Ammon's horn (tissue), 1 donor: ENCODE measurements at regions not wholly inside any gene's neighbourhood (a gene's known extent, or its start where the extent isn't known, plus 50 kb on each side); places are given as distances from the start of the nearest gene placed in this dataset.
"Not testable (repeated sequence)": the region's sequence is repeated elsewhere in the genome, so short reads cannot be mapped to it uniquely, and the experiment has no call there.

Experiments
- DNase-seq: peaks from one replicate; pipeline ENCODE4 v3.0.0-alpha.2; 2016; ENCODE audit warnings: low spot score

GRCh38 chr2:89833780-89834117 is 1142.3 kb downstream of the RPIA start:
- no peak for DNase-seq

GRCh38 chr2:89834306-89834705 is 1142.8 kb downstream of the RPIA start:
- DNase-seq, result no peak

- DNase-seq, result peak; percentile 47
Observed at GRCh38 chr2:89836326-89836725, 1144.9 kb downstream of the RPIA start.

DNA sequence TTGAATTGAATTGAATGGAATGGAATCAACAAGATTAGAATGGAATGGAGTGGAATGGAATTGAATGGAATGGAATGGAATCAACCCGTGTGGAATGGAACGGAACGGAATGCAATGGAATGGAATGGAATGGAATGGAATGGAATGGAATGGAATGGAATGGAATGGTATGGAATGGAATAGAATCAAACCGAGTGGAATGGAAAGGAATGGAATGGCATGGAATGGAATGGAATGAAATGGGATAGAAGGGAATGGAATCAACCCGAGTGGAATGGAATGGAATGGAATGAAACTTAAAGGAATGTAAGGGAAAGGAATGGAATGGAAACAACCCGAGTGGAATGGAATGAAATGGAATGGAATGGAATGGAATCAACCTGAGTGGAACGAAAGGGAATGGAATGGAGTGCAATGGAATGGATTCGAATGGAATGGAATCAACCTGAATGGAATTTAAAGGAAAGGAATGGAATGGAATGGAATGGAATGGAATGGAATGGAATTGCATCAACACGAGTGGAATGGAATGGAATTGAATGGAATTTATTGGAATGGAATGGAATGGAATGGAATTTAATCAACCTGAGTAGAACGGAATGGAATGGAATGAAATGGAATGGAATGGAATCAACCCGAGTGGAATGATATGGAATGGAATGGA is 1146.6 kb downstream of the RPIA start:
- no peak for DNase-seq

DNA sequence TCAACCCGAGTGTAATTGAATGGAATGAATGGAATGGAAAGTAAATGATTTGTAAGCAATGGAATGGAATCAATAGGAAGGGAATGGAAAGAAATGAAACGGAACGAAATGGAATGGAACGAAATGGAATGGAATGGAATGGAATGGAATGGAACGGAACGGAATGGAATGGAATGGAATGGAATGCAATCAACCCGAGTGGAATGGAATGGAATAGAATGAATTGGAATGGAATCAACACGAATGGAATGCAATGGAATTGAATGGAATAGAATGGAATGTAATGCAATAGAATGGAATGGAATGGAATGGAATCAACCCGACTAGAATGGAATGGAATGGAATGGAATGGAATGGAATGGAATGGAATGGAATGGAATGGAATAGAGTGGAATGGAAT is 1148.7 kb downstream of the RPIA start:
- DNase-seq, result not testable (repeated sequence)

- DNase-seq, result not testable (repeated sequence)
Observed at GRCh38 chr2:89840781-89841475, 1149.5 kb downstream of the RPIA start.

DNA sequence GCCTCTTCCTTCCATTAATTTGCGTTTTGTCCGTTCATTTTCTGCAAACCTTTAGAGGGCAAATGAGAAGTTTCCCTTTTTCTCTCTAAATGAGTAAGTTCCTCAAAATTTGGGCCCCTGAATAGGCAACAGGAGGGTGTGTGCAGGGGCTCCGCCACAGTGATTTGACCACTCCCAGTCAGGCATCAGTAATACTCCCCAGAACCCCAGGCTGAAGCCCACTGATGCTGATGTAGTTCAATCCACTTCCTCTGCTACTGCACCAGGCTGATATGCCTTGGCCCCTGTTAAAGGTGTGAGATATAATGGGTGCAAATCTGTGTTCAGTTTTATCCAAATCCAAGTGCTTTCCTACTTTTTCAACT is 1150.0 kb downstream of the RPIA start:
- no peak for DNase-seq

GRCh38 chr2:89842180-89842908 is 1150.9 kb downstream of the RPIA start:
- no peak for DNase-seq

GRCh38 chr2:89844221-89844943 is 1152.9 kb downstream of the RPIA start:
- DNase-seq, result no peak

DNA sequence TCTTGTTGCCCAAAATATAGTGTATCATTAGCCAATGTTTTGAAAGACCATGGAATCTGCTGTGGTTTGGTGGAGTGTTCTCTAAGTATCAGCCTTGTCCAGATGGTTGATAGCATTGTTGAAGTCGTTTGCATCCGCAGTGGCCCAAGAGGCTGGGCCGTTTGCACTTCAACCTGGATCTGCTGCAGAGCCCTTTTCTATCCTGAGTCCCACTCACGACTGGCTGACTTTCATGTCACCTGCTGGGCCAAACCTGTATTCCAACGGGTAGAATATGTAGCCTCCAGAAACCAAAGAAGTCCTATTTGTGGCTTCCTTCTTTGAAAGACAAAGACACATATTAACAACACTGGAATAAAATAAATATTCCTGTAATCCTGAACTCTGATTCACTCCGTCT is 1154.1 kb downstream of the RPIA start:
- no peak for DNase-seq

- DNase-seq, result no peak
Observed at GRCh38 chr2:89848114-89848513, 1156.6 kb downstream of the RPIA start.

DNA sequence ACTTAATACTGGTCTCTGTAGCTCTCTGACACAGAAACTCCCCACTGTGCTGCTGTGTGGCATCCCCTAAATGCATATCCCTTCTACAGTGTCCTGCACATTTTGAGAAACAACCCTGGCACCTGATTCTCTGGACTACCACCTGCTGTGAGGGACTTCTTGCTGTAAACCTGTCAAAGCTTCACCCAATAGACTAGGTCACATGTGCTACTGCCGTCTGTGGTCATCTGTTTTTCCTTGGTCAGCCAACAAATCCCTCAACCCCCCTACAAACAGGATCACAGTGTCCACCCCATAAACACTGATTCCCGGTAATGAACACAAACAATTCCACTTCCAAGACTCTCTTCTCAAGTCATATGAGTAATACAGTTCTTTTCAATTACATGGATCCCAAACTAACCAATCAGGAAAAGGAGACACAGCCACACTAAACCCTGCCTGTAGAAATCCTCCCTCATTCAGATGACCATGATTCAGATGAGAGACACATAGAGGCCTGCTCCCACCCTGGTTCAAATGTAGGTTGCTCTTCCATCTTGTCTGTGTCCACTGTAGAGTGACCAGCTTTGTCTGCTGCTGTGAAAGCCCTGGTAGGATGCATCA is 1157.4 kb downstream of the RPIA start:
- DNase-seq, result no peak

GRCh38 chr2:89849731-89850130 is 1158.3 kb downstream of the RPIA start:
- DNase-seq, result no peak

DNA sequence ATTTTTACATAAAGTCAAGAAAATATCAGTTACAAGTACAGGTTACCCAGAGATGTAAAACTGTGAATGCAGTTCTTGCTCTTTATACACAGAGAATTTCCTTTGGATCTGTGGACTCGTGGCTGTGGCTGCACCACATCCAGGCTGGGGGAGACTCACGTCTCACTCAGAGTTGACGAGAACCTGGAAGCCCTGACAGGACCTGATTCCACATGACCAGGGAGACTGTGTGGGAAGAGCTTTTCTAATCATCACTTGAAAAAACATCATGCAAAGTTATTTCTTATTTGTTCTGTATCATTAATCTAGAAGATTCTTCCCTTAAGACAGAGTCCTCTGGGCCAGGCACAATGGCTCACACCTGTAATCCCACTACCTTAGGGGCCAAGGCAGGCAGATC is 1159.0 kb downstream of the RPIA start:
- DNase-seq, result no peak

- no peak for DNase-seq
Observed at GRCh38 chr2:89850881-89851582, 1159.6 kb downstream of the RPIA start.

DNA sequence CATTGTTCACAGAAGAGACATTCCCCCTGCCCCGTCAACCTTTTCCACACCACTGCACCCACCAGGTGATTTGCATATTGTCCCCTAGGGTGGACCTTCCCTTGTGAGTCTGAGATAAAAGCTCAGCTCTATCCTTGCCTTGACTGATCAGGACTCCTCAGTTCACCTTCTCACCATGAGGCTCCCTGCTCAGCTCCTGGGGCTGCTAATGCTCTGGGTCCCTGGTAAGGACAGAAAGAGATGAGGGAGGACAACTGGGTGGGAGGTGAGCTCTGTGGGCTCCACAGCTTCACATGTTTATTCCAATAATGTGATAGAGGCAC is 1160.1 kb downstream of the RPIA start:
- DNase-seq, result no peak

DNA sequence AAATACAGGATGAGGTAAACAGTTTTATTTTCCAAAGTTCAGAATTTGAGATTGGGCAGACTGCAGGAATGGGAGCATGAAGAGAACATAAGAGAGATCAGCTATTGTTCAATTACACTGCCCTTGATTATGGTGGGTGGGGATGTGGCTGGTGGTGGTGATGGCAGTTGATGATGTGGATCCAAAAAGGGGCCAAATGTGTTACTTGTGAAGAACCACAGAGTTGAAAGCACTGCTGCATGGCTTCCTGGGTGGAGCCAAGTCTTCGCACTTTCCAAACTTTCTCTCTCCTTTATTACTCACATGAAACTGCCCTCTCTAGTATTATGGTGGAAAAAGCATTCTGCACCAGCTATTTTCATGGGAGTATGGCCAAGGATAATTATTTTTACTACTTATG is 1162.0 kb downstream of the RPIA start:
- not testable (repeated sequence) for DNase-seq

DNA sequence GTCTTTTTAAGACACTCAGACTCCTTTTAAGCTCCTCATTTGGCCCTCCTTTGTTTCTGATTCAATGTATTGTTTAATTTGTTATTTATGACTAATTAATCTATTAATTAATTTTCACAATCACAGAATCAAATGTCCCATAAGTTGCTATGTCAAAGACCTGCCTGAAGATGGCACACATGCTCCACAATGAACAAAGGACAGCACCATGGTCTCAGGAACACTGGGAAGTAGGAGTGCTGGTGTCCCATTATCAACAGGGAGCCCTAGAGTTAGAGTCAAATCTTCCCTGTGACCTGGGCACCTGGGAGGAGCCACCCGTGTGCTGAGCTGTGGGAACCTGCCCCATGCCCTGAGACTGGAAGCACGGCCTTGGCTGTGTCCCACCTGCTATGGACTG is 1164.3 kb downstream of the RPIA start:
- peak; percentile 0 for DNase-seq

- not testable (repeated sequence) for DNase-seq
Observed at GRCh38 chr2:89856305-89856704, 1164.8 kb downstream of the RPIA start.

- not testable (repeated sequence) for DNase-seq
Observed at GRCh38 chr2:89862164-89862563, 1170.7 kb downstream of the RPIA start.

GRCh38 chr2:89863209-89863608 is 1171.7 kb downstream of the RPIA start:
- DNase-seq, result not testable (repeated sequence)
